Embryonic facial prominence (tissue), 1 donor: ENCODE measurements at regions not wholly inside any gene's neighbourhood (a gene's known extent, or its start where the extent isn't known, plus 50 kb on each side); places are given as distances from the start of the nearest gene placed in this dataset.
A peak's percentile ranks its signal among the peaks of the same experiment; 100 is the strongest.

Experiments
- DNase-seq: peaks from one replicate; pipeline ENCODE4 v3.0.0-alpha.2; 2016; ENCODE audit errors: extremely low spot score

DNA sequence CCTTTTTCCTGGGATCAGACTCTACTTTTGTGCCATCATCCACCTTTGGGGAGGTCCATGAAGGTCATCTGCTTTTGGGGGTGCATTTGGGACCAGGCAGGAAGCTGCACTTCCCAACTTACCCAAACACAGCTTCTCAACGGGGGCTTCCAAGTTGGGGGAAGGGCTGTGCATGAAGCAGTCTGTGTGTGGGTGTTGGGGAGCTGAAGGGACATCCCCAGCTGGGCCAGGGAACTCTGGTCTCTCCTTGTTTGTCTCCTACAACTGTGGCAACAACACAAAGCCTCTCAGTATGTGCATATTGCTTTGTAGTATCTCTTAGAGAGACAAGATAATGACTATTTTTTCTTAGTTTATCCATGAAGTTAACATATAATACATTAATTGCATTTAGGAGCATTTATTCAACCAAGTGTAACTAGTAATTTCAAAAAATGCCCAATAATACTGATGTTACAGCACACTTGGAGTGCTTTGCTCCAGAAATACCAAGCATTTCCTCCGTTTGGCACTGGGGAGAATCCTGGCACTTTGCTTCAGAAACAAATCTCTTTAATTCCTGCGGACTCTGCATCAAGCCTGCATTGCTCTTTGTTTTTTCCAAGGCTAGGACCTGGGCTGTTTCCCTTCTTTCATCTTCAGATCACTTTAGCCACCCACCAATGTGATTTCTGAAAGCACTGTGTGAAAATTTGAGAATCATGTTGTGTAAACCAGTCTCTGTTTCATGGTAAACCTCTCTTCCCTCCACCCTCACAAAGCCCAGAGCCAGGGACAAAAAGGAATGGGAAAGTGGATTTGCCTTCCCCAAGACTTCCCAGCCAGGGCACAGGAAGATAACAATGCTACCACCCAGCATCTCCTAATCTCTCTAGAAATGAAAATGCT is 126.2 kb upstream of the PFN2 start:
- no peak for DNase-seq

DNA sequence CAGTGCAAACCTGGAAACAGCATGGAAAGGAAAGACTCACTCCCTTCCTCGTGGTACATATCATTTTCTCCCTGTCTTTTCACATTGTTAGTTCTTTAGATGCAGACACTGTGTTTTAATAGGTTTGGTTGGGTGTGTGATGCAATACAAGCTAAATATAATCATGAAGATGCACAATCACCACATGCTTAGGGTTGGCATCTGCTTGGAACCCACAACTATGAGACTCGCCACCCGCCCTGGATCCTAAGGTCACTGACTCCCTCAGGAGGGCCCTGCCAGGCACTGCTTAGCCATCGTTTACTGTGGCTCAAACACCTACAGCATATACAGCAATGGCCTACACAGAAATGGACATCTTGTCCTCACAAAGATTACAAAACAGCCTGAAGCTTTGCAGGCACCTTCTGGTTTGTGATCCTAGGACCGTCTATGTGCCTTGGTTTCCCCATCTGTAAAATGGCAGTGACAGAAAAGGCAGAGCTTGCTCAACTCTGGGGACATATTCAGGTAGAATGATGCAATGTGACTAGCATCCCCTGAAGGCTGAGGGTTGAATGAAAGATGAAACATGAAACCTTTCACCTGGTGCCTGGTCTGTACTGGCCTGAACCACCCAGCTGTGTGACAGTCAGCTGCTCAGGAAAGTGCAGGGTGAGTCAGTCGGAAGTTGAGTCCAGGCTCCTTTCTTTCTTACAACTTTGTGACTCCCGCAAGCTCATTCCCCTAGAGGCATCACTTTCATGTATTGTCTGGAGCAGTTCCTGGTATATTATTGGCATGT is 123.6 kb upstream of the PFN2 start:
- no peak for DNase-seq

GRCh38 chr3:150091626-150092025 is 120.9 kb upstream of the PFN2 start:
- DNase-seq = no peak

DNA sequence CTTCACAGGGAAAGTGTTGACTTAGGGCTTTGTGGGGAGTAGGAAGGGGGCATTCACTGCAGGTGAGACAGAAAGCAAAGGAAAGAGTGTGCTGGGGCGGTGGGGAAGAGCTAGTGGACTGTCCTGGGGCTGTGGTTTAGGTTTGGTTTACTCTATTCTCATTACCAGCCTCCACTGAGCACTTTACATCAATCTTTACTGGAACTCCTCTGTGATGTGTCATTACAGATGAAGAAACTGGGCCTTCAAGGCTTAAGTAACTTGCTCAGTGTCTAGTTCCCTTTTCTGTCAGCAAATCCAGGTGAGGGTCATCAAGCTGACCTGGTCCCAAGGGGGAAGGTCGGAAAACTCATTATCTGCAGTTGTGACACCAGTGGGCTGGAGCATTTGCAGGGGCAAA is 120.2 kb upstream of the PFN2 start:
- DNase-seq = no peak

DNA sequence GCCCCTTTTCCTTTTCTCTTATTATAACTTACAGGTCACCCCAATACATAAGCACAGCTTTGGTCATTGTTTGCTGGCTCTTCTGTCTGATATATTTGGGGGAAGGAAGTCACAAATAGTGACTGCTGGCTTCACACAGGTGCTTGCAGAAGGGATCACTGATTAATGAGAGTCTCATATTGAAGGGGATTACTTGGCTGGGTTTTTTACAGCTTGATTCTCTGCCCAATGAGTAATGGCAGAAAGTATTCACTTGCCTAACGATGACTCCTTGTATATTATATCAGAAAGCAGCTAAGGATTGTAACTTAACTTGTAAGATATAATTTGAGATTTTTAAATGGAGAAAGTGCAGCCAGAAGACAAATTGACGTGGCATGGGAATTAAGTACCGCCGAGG is 119.3 kb upstream of the PFN2 start:
- DNase-seq = no peak

- DNase-seq = no peak
These were observed 113.4 kb upstream of the PFN2 start for GRCh38 chr3:150084128-150084527.

- DNase-seq = peak; percentile 82
These were observed 113.0 kb upstream of the PFN2 start for GRCh38 chr3:150083655-150084042.

- DNase-seq = no peak
These were observed 112.4 kb upstream of the PFN2 start for GRCh38 chr3:150082898-150083654.

- no peak for DNase-seq
These were observed 110.4 kb upstream of the PFN2 start for GRCh38 chr3:150081084-150081483.

- DNase-seq = no peak
These were observed 109.5 kb upstream of the PFN2 start for GRCh38 chr3:150080058-150080730.

DNA sequence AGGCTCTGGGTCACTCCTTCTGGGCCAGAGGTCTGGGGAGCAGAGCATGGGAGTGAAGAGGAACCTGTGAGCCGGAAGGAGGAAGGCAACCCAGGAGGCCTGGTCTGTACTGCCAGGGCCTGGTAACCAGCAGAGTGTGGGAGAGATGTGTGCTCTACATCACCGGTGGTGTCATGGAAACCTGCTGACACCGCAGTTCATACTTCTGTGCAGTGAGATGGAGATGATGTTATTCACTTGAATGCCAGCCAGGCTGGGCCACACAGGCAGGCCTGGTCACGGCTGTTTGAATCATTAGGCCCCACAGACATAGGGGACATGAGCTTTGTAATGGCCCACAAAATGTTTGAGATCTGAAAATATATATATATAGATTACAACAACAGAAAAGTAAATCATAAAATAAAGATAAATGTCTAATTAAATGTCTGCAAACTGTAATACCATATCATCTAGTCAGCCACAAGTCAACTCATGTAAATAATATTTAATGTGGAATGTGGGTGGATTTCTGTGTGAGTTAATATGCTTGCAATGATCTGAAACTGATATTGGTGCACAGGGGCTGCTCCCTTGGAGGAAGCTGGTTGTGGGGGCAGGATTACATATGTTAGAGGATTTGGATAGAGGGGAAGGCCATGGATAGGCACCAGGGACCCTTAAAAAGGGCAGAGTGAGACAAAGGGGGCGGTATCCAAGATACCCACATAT is 108.5 kb upstream of the PFN2 start:
- peak; percentile 71 for DNase-seq

DNA sequence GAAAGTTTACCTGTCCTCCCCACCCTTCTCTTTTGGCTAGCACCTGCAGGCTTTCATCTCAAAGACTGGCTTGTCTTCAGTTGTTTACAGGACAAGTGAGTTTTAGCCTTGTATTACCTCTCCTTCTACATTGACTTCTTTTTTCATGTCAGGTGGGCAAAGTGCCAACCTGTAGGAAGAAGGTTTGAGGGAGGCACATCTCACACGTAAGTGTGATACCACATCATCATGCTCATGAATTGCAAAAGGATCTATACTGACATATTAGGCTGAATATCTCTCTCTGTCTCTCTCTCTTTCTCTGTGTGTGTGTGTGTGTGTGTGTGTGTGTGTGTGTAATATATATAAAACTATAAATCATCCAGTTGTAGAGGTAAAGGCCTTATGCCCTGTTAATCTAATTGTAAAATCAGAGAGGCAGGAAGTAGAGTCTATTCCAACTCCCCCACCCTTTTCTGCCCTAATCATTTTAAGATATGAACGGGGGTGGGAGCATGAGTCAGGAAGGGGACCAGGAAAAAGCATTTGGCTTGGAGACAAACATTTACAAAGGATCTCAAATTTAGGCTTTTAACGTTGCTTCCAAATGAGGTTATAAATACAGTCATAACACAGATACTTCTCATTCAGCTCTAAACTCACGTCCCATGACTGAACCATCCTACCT is 107.0 kb upstream of the PFN2 start:
- DNase-seq = no peak

DNA sequence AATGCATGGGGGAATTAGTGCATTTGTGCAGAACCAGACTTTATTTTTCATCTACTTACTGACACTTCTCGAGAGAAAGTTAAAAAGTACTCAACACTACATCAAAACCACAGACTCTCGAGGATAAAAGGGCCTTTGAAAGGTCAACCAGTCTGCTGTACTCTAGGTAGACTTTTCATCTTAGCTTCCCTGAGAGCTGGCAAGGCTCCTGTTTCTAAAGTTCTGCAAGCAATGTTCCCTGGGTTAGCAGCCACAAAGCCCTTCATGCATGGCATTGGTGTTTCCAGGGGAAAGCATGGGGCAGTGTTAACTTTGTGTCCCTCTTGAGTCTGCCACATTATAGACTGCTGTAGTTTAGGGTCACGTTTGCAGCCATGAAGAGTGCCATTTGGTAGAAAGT is 106.4 kb upstream of the PFN2 start:
- DNase-seq = no peak

DNA sequence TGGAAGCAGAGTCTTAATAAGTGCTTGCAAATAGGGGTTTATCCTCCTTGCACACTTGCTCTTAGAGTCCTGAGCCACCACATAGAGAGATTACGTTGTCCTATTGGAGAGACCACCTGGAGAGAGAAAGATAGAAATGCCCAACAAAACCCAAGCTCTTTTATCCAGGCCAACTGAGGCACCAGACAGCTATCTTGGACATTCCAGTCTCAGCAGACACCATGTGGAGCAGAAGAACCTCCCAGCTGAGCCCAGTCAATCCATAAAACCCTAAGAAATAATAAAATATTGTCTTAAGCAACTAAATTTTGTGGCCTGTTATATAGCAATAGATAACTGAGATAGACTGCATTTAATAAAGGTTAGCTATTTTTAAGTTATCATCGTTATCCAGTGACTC is 105.7 kb upstream of the PFN2 start:
- DNase-seq = no peak

DNA sequence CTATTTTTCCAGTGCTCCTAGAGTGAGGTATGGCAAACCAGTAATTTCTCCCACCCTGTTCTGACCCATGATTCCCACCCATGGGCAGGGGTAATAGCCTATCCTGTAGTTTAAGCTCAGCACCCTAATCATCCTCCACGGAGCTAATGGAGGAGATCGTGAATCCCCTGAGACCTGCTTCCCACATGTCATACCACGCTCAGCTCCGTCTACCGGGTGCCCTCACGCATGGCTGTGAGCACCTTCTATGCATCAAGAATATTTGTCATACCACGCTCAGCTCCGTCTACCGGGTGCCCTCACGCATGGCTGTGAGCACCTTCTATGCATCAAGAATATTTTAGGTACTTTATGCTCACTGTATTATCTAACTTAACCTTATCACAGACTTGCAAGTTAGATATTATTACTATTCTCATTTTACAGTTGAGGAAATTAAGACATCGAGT is 104.7 kb upstream of the PFN2 start:
- no peak for DNase-seq

GRCh38 chr3:150074697-150075416 is 104.2 kb upstream of the PFN2 start:
- no peak for DNase-seq

- no peak for DNase-seq
These were observed 103.6 kb upstream of the PFN2 start for GRCh38 chr3:150074277-150074676.

- no peak for DNase-seq
These were observed 102.8 kb upstream of the PFN2 start for GRCh38 chr3:150073513-150073912.

DNA sequence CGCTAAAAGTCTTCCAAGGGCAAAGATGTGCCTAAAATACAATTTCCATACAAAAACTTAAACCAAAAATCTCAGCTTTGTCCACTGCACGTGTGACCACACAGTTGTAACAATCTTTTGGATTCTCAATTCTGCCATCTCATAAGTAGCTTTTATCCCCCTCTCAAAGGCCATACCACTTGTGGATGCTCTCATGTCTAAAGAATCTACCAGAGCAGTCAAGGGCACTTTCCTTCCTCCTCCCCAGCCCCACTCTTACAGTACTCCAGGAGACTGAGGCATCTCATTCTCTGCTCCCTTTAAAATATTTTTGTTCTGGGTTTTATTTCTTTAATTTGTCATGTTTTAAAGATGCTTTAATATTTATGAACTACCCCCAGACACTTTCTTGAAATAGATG is 102.3 kb upstream of the PFN2 start:
- no peak for DNase-seq

- no peak for DNase-seq
These were observed 101.9 kb upstream of the PFN2 start for GRCh38 chr3:150072576-150072975.
